Activated CD4-positive, alpha-beta T cell treated with anti-CD3 and anti-CD28 coated beads, Interleukin-2, Interleukin-4, amounts not matched to agents 100 ng/mL and 50 ng/mL, durations not matched to agents 16 hours and 8 hours (primary cell): ENCODE measurements at regions not wholly inside any gene's neighbourhood (a gene's known extent, or its start where the extent isn't known, plus 50 kb on each side); places are given as distances from the start of the nearest gene placed in this dataset.
A peak's percentile ranks its signal among the peaks of the same experiment; 100 is the strongest.

ENCODE experiments used
- DNase-seq: peaks from one replicate; pipeline ENCODE4 v3.0.0-alpha.2; 2020; ENCODE audit warnings: low spot score

GRCh38 chr18:70501358-70501757, 212.5 kb downstream of the SOCS6 start:
- no peak for DNase-seq

GRCh38 chr18:70500748-70501147, 211.9 kb downstream of the SOCS6 start:
- no peak for DNase-seq

- no peak for DNase-seq
These were observed 210.4 kb downstream of the SOCS6 start for GRCh38 chr18:70499218-70499691.

GRCh38 chr18:70496353-70497294, 207.8 kb downstream of the SOCS6 start:
- DNase-seq = no peak

- DNase-seq = no peak
These were observed 205.7 kb downstream of the SOCS6 start for GRCh38 chr18:70494524-70494923.

- DNase-seq = no peak
These were observed 204.6 kb downstream of the SOCS6 start for GRCh38 chr18:70493461-70493860.

GRCh38 chr18:70491734-70492348, 203.0 kb downstream of the SOCS6 start:
- DNase-seq = peak; percentile 55

- DNase-seq = peak; percentile 31
These were observed 201.4 kb downstream of the SOCS6 start for GRCh38 chr18:70489986-70490933.

- DNase-seq = no peak
These were observed 200.7 kb downstream of the SOCS6 start for GRCh38 chr18:70489571-70489970.

GRCh38 chr18:70469916-70470315, 181.1 kb downstream of the SOCS6 start:
- no peak for DNase-seq

- DNase-seq = no peak
These were observed 180.2 kb downstream of the SOCS6 start for GRCh38 chr18:70468861-70469547.

- peak; percentile 15 for DNase-seq
These were observed 175.7 kb downstream of the SOCS6 start for GRCh38 chr18:70464343-70465114.

GRCh38 chr18:70463085-70463484, 174.2 kb downstream of the SOCS6 start:
- no peak for DNase-seq

GRCh38 chr18:70462078-70462439, 173.2 kb downstream of the SOCS6 start:
- DNase-seq = no peak

- DNase-seq = no peak
These were observed 172.7 kb downstream of the SOCS6 start for GRCh38 chr18:70461323-70462077.

GRCh38 chr18:70459731-70460130, 170.9 kb downstream of the SOCS6 start:
- no peak for DNase-seq

GRCh38 chr18:70459251-70459650, 170.4 kb downstream of the SOCS6 start:
- no peak for DNase-seq

GRCh38 chr18:70457788-70458187, 168.9 kb downstream of the SOCS6 start:
- DNase-seq = no peak

- no peak for DNase-seq
These were observed 168.4 kb downstream of the SOCS6 start for GRCh38 chr18:70457223-70457622.

GRCh38 chr18:70456376-70456775, 167.5 kb downstream of the SOCS6 start:
- no peak for DNase-seq
